BJ (cell line): ENCODE measurements at regions not wholly inside any gene's neighbourhood (a gene's known extent, or its start where the extent isn't known, plus 50 kb on each side); places are given as distances from the start of the nearest gene placed in this dataset.

Source experiments
- CTCF ChIA-PET: fragments of 350-600 bp; formaldehyde crosslinking; extraction: SDS; loops from one replicate; lab custom pipeline; 2021; ENCODE audit warnings: antibody characterized with exemption, inconsistent platforms; lab: Yijun Ruan, JAX
- POLR2A ChIA-PET: fragments of 300-600 bp; sonication (Branson Sonifier 250); formaldehyde crosslinking; extraction: SDS; loops from one replicate; lab custom pipeline; 2021; ENCODE audit warnings: antibody characterized with exemption; lab: Charles Lee
- DNase-seq: peaks from one replicate; pipeline ENCODE4 v3.0.0-alpha.2; 2011; ENCODE audit warnings: low read depth
- H3K27me3 ChIP-seq: 2 replicates; pipeline ENCODE4 v1.6.0; 2011; ENCODE audit warnings: low read length; ENCODE audit not compliant: control insufficient read depth, insufficient read depth
- H3K36me3 ChIP-seq: 2 replicates; pipeline ENCODE4 v1.5.1; 2011; ENCODE audit warnings: low read length; ENCODE audit not compliant: control insufficient read depth, insufficient read depth
- H3K4me3 ChIP-seq: 2 replicates; pipeline ENCODE4 v1.5.1; 2011; ENCODE audit warnings: low read depth, mild to moderate bottlenecking, control low read depth, low read length
- TF ChIP-seq, protein P1 (sequence below): IDR thresholded peaks from 2 replicates; pipeline ENCODE4 v1.5.1; 2011; ENCODE audit warnings: low read depth, mild to moderate bottlenecking, control low read depth, inconsistent platforms, low read length, moderate library complexity; ENCODE audit not compliant: insufficient read depth

DNA sequence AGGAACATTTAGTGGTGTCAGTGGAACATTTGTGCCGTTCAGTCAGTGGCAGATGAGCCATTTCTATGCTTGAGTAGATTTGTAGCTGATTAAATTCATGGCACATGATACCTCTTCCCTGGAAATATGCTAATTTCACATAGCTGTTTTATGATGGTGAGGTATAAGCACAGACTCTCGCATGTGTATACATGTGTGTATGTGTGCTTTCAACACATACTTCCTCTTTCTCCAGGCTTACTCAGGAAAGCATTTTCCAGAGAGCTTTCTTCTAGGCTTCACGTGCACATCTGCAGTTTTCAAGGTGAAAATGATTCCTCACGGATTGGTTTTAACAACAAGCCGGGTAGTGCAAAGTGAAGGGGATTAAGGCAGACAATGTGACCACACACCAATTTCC lies 396.5 kb downstream of the HDGFL1 start:
- Histone ChIP-seq H3K36me3 (no peaks in the 10 kb centered on the region), H3K4me3 (no peak overlapping the region), H3K27me3 (no peaks in the 10 kb centered on the region)
- DNase-seq = no peak
- ChIA-PET POLR2A (no interaction called here), CTCF (no interaction called here)
- TF ChIP-seq, protein P1, sequence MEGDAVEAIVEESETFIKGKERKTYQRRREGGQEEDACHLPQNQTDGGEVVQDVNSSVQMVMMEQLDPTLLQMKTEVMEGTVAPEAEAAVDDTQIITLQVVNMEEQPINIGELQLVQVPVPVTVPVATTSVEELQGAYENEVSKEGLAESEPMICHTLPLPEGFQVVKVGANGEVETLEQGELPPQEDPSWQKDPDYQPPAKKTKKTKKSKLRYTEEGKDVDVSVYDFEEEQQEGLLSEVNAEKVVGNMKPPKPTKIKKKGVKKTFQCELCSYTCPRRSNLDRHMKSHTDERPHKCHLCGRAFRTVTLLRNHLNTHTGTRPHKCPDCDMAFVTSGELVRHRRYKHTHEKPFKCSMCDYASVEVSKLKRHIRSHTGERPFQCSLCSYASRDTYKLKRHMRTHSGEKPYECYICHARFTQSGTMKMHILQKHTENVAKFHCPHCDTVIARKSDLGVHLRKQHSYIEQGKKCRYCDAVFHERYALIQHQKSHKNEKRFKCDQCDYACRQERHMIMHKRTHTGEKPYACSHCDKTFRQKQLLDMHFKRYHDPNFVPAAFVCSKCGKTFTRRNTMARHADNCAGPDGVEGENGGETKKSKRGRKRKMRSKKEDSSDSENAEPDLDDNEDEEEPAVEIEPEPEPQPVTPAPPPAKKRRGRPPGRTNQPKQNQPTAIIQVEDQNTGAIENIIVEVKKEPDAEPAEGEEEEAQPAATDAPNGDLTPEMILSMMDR = no peak

DNA sequence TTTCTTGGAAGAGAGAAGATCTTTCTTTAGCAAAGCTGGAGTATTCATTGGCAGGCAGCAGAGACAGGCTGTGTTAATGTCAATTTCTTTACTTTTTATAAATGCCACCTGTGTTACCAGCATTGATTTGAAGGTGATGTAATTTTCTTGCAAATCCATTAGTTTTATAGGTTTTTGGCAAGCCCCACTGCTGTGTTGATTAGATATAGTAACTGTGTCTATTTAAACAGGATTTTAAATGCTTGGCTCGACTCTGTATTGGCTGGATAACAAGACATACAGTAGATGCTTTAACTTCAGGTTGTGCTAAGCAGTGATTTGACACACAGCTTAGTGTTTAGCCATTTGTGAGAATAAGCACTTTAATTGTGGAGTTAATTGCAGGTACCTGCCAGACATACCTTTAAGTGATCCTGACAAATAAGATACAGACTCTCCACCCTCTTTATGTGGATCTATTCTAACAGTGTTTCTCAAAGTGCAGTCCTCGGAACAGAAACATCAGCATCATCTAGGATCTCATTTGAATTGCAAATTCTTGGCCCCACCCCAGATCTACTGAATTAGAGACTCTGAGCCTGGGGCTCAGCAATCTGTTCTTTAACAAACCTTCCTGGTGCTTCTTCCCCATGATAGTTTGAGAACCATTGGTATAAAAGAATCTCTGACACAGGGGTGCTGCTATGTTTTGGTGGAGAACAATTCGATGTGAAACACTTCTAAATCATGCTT lies 397.5 kb downstream of the HDGFL1 start:
- Histone ChIP-seq H3K36me3 (no peaks in the 10 kb centered on the region), H3K4me3 (no peak overlapping the region), H3K27me3 (no peaks in the 10 kb centered on the region)
- no peak for DNase-seq
- TF ChIP-seq, protein P1 = no peak
- CTCF ChIA-PET = no interaction called here
- POLR2A ChIA-PET = no interaction called here

DNA sequence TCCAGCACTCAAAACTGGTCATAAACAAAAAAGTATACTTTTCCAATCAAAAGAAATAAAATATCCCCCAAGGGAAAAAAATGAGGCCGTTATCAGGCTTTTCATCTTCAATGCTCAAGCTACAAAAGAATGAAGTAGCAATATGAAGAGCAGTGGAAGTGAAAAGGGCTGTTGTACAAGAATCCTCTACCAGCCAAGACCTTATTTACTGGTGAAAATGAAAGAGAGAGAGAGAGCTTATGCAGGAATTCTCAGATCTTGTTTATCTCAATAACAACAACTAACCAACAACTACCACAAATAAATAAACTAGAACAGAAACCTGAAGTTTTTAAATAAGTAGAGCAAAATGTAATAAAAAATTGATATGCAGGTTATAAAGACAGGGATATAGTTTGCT lies 400.6 kb downstream of the HDGFL1 start:
- H3K27me3 ChIP-seq = no peaks in the 10 kb centered on the region
- TF ChIP-seq, protein P1 = no peak
- ChIA-PET POLR2A (no interaction called here), CTCF (no interaction called here)
- no peak for DNase-seq
- H3K36me3 ChIP-seq = no peaks in the 10 kb centered on the region
- no peak overlapping the region for H3K4me3 ChIP-seq

DNA sequence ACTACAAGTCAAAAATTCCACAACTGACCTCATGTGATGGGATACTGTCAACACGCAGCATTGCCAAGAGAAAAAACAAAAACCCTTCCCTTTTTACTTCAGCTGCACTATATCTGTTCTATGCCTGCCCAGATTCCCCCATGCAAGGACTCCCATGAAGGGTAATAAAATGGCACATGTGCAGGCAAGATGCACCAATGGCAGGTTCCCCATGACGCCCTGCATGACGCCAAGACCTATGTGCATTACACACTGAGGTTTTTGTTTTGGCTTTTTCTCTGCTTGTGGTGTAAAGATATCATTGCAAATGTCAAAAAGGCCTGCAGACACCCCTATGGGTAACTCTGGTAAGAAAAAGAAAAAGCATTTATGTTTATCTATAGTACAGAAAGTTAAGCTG lies 403.4 kb downstream of the HDGFL1 start:
- ChIA-PET POLR2A (no interaction called here), CTCF (no interaction called here)
- TF ChIP-seq, protein P1 = no peak
- DNase-seq = no peak
- H3K27me3 ChIP-seq = no peaks in the 10 kb centered on the region
- no peaks in the 10 kb centered on the region for H3K36me3 ChIP-seq
- no peak overlapping the region for H3K4me3 ChIP-seq

DNA sequence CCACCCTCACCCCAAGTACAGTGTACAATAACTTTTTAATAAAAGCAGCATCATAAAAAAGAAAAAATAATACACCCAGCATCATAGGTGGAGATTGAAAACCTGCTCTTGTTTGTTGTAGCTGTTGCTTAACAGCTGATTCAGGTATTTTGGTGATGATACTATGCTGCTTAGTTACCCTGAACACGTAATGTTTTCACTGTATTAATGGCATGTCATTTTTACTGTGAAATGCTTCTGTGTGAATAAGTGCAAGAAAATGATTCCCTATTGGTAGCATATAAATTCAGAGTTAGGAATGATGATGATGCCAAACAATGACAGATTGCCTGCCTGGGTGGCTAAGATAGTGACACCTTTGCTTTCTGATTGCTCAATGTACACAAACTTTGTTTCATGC lies 405.7 kb downstream of the HDGFL1 start:
- POLR2A ChIA-PET = no interaction called here
- TF ChIP-seq, protein P1 = no peak
- Histone ChIP-seq H3K4me3 (no peak overlapping the region), H3K36me3 (no peaks in the 10 kb centered on the region), H3K27me3 (no peaks in the 10 kb centered on the region)
- no peak for DNase-seq
- CTCF ChIA-PET = interaction anchor here (1.5 kb wide), 1 partner anchor 34 kb away, joined by 3 read pairs; no protein-coding TSS in a partner anchor
